MG63 (cell line): ENCODE measurements at regions not wholly inside any gene's neighbourhood (a gene's known extent, or its start where the extent isn't known, plus 50 kb on each side); places are given as distances from the start of the nearest gene placed in this dataset.

Source experiments
- DNase-seq: peaks from one replicate; pipeline ENCODE4 v3.0.0-alpha.2; 2020
- H3K27me3 ChIP-seq: fragments of 250-450 bp; sonication (Bioruptor Pico); 2 replicates; pipeline ENCODE4 v1.5.1; 2020; ENCODE audit warnings: mild to moderate bottlenecking, moderate library complexity
- H3K36me3 ChIP-seq: fragments of 250-450 bp; sonication (Bioruptor Pico); 2 replicates; pipeline ENCODE4 v1.5.1; 2020; ENCODE audit warnings: mild to moderate bottlenecking, moderate library complexity
- H3K4me3 ChIP-seq: fragments of 250-450 bp; sonication (Bioruptor Pico); 2 replicates; pipeline ENCODE4 v1.5.1; 2020; ENCODE audit warnings: mild to moderate bottlenecking, moderate library complexity
- H3K9me3 ChIP-seq: fragments of 250-450 bp; sonication (Bioruptor Pico); 2 replicates; pipeline ENCODE4 v1.5.1; 2020; ENCODE audit warnings: mild to moderate bottlenecking, moderate library complexity

DNA sequence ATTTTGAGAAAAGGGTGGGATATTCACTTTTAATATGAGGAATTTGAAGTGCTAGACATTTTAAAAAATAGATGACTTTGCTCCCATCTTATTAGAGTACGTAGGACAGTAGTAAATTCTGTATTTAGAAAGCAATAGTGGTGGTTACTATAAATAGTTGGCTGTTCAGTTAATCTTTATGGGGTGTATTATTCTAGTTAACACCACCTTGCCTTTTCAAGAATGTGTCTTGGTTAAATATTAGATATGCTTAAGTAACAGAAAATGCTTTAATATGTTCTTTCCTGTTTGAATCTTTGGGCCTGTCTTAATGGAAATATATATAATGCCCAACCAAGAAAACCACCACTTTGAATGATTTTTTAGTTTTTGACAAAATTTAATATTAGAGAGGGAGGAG lies 608.7 kb upstream of the FAM174A start:
- no peak for DNase-seq
- no peaks in the 10 kb centered on the region for H3K27me3 ChIP-seq
- no peaks in the 10 kb centered on the region for H3K36me3 ChIP-seq
- no peaks in the 10 kb centered on the region for H3K9me3 ChIP-seq
- H3K4me3 ChIP-seq = no peak overlapping the region

DNA sequence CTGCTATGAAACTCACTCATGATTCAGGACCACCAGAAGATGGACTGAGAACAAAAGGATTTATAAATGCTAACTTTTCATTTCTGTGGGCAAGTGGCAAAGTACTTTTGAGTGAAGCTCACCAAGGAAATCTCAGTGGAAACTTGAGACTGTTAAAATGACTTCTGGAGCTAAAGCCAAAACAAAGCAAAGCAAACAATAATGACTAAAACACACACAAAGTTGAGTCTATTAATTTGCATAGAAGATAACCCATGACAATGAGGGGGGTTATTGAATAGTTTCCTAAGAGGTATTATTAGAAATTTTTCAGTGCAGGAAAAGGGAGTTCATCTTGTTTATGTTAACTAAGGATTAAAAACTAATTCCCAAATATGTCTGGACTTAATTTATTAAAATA lies 612.8 kb upstream of the FAM174A start:
- Histone ChIP-seq H3K27me3 (no peaks in the 10 kb centered on the region), H3K9me3 (no peaks in the 10 kb centered on the region), H3K36me3 (no peaks in the 10 kb centered on the region), H3K4me3 (no peak overlapping the region)
- no peak for DNase-seq

DNA sequence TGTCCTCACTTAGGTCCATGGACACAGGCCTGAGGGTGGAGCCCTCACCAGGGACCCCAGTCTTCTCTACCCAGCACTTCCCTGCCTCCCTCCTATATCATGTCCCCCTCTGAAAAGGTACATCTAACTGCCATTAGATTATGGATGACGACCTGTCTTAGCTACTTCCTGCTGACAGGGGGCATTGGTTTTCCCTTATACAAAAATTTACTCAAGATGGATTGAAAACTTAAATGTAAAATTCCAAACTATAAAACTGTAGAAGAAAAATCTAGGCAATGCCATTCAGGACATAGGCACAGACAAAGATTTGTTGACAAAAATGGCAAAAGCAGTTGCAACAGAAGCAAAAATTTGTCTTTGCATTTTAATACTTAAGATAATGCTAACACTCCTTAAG lies 623.2 kb upstream of the FAM174A start:
- no peak overlapping the region for H3K4me3 ChIP-seq

DNA sequence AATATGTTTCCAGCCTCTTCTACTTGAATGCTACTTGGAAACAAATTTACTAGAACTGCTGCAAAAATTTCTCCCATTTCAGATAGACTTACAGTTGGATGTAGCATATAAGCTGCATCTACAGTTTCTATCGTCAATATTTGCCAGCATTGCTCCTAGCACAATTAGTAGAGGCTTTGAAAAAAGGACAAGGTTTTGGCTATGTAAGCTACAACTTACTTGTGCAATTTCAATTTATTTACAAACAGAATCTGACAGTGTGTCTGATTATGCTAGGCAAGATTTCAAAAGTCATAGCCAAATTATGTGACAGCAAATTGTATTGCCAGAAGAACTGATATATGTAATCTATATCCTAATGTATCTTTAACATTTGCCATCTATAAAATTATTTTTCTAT lies 628.4 kb upstream of the FAM174A start:
- H3K9me3 ChIP-seq = no peaks in the 10 kb centered on the region
- no peak for DNase-seq
- no peaks in the 10 kb centered on the region for H3K27me3 ChIP-seq
- no peak overlapping the region for H3K4me3 ChIP-seq
- no peaks in the 10 kb centered on the region for H3K36me3 ChIP-seq

More for the DNA sequence above, 623.2 kb upstream of the FAM174A start:
- Histone ChIP-seq H3K36me3 (no peaks in the 10 kb centered on the region), H3K27me3 (no peaks in the 10 kb centered on the region), H3K9me3 (no peaks in the 10 kb centered on the region)
- DNase-seq = no peak

DNA sequence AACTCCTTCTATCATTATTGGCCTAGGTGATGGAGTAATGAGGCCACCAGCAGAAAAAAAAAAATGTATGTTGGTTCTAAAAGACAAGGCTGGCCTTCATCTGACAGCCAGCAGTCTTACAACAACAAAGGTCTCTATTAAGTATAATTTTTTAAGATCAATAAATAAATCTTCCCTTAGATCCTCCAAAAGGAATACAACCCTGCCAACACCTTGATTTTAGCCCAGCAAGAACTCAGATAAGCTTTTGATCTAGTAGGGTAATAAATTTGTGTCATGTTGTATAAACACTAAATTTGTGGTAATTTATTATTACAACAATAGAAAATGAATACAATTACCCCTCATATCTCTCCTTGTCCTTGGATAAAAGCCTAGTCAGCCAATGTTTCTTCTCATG lies 633.2 kb upstream of the FAM174A start:
- H3K27me3 ChIP-seq = no peaks in the 10 kb centered on the region
- no peaks in the 10 kb centered on the region for H3K36me3 ChIP-seq
- no peak overlapping the region for H3K4me3 ChIP-seq
- DNase-seq = no peak
- H3K9me3 ChIP-seq = no peaks in the 10 kb centered on the region

DNA sequence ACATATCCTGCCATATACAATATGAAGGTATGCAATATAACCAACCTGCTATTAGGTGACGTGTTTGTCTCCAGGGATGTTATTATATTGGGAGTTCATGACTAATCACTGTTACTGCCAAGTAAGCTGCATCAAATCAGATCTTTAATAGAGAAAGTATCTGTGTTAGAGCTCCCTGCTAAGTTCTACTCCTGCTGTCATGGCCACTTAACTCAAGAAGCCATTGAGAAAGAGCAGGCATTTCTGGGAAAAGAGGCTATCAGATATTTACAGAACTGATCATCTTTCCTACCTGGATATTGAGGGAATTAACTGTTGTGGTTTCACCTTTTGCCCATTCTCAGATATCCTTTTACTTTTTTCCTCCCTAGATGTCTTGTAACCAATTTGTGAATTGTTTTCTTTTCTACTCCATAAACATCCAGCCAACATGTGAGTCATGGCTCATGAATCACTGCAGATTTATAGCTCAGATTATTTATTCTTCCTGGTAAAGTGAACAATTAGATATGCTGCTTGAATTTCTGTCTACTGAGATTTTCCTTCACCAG lies 634.8 kb upstream of the FAM174A start:
- Histone ChIP-seq H3K27me3 (no peaks in the 10 kb centered on the region), H3K36me3 (no peaks in the 10 kb centered on the region), H3K4me3 (no peak overlapping the region), H3K9me3 (no peaks in the 10 kb centered on the region)
- peak; percentile 56 for DNase-seq

DNA sequence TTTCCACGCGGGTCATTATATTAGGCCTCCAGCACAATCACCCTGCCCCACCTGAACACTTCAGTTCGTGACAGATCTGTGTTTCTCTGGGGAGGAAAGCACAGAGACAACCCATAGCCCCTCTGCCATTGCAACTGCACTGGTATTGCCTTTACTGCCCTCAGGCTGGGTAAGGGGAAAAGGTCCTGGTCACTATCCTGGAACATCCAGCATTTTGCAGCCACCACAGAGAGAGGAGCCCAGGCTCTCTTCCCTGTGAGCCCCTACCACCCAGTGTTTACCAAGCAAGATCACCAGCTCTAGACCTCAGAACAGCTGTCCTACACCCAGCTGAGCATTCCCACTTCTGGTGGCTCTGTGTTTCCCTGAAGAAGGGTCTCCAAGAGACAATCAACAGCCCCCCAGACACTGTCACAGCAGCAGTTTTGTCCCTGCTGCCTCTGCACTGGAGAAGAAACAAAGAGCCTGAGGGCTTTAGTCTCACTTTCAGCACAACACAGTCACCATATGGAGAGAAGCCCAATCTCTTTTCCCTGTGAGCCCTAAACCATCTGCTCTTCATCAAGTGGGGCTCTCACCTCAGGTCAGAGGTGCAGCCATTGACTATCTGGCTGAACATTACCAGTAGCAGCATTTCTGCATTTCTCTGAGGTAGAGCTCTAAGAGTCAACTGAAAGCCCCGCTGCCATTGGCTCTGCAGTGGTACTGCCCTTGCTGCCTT lies 655.2 kb upstream of the FAM174A start:
- H3K9me3 ChIP-seq = no peaks in the 10 kb centered on the region
- H3K36me3 ChIP-seq = no peaks in the 10 kb centered on the region
- no peak for DNase-seq
- H3K4me3 ChIP-seq = no peak overlapping the region
- H3K27me3 ChIP-seq = no peaks in the 10 kb centered on the region

DNA sequence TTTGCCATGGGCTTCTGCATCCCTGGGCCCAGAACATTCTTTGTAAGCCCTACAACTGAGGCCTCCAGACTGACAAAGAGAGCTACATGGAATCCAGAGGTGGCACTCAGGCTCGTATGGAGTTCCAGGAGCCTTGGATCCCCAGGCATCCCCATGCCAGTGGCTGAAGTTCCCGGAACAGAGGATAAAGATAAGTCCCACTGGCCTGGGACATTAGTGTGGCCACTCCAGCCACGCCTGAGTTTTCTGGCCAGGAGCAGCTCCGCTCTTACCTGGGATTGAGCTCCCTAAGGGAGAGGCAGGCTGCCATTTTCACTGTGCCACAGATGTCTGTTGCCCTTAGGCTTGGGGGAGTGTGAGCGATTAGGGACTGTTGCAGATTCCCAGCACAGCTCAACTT lies 656.3 kb upstream of the FAM174A start:
- no peak for DNase-seq
- no peak overlapping the region for H3K4me3 ChIP-seq
- no peaks in the 10 kb centered on the region for H3K27me3 ChIP-seq
- no peaks in the 10 kb centered on the region for H3K36me3 ChIP-seq
- H3K9me3 ChIP-seq = no peaks in the 10 kb centered on the region

DNA sequence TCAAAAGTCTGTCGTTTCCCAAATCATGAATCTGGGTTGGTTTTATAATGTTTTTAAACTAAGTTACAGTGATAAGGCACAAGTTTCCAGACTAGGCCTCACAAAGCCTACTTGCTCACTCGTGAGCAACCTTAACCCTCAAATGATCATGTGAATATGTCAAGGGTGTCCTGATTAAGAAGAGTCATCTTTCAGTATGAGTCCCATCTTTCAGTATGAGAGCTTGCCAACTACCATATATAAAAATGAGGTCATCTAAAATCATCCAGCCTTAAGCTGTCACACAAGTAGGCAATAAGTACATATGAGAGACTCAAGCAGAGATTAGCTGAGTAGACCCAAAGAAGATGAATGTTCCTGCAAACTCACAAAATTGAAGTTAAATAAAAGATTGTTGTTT lies 668.4 kb upstream of the FAM174A start:
- no peak for DNase-seq
- H3K36me3 ChIP-seq = no peaks in the 10 kb centered on the region
- H3K9me3 ChIP-seq = no peaks in the 10 kb centered on the region
- H3K4me3 ChIP-seq = no peak overlapping the region
- H3K27me3 ChIP-seq = no peaks in the 10 kb centered on the region; the same call in 1 of the 2 replicates

DNA sequence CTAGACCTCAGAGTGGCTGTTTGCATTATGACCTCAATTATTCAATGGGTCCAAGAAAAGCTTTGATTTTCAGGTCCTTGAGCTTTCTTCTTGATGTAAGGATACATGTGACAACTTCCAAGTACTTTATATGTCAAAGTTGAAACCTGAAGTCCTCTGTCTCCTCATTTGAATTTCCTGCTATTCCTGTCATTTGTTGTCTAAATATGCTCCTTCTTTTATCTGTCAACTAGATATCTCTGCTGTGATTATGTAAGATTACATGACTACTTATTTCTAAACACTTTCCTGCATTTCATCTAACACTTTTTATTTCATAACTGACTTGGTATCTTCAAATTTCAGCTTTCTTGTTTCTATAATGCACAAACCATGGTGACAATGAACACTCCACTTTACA lies 670.0 kb upstream of the FAM174A start:
- Histone ChIP-seq H3K4me3 (no peak overlapping the region), H3K27me3 (no peaks in the 10 kb centered on the region; the same call in 1 of the 2 replicates), H3K36me3 (no peaks in the 10 kb centered on the region), H3K9me3 (no peaks in the 10 kb centered on the region)
- DNase-seq = no peak

DNA sequence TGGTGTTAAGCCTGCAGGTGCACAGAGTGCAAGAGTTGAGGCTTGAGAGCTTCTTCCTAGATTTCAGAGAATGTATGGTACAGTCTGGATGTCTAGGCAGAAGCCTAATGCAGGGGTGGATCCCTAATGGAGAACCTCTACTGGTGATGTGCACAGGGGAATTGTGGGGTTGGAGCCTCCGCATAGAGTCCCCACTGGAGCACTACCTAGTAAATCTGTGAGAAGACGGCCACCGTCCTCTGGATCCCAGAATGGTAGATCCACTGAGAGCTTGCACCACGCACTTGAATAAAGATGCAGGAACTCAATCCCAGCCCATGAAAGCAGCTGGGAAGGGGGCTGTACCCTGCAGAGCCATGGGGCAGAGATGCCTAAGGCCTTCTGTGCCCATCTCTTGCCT lies 699.4 kb upstream of the FAM174A start:
- H3K27me3 ChIP-seq = no peaks in the 10 kb centered on the region
- H3K36me3 ChIP-seq = no peaks in the 10 kb centered on the region
- H3K9me3 ChIP-seq = no peaks in the 10 kb centered on the region
- no peak overlapping the region for H3K4me3 ChIP-seq
- no peak for DNase-seq

DNA sequence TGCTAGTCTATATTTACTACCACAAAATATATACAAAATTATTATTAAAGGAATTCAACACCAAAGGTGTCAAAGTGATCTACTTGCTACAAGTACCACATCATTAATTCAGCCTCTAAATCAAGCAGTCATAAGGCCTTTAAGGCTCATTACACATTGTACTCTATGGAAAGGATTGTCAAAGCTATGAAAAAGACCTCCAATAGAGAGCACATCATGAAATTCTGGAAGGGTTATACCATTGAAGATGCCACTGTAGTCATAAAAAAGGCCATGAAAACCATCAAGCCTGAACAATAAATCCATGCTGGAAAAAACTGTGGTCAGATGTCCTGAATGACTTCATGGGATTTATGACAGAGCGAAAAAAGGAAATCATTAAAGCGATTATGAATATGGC lies 708.0 kb upstream of the FAM174A start:
- H3K9me3 ChIP-seq = no peaks in the 10 kb centered on the region
- no peaks in the 10 kb centered on the region for H3K27me3 ChIP-seq
- no peak for DNase-seq
- H3K36me3 ChIP-seq = no peaks in the 10 kb centered on the region
- no peak overlapping the region for H3K4me3 ChIP-seq

DNA sequence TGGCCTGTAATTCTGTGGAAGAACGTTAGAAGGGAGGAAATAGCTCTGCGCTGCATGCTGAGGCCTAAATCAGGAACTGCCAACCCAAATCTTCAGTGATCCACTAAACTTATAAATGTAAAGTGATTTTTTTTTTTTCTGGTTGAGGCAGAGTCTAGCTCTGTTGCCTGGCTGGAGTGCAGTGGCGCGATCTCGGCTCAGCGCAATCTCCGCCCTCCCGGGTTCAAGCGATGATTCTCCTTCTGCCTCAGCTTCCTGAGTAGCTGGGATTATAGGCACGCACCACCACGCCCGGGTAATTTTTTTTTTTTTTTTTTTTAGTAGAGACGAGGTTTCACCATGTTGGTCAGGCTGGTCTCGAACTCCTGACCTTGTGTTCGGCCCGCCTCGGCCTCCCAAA lies 717.4 kb upstream of the FAM174A start:
- no peak overlapping the region for H3K4me3 ChIP-seq
- no peaks in the 10 kb centered on the region for H3K9me3 ChIP-seq
- no peaks in the 10 kb centered on the region for H3K27me3 ChIP-seq
- no peak for DNase-seq
- no peaks in the 10 kb centered on the region for H3K36me3 ChIP-seq

DNA sequence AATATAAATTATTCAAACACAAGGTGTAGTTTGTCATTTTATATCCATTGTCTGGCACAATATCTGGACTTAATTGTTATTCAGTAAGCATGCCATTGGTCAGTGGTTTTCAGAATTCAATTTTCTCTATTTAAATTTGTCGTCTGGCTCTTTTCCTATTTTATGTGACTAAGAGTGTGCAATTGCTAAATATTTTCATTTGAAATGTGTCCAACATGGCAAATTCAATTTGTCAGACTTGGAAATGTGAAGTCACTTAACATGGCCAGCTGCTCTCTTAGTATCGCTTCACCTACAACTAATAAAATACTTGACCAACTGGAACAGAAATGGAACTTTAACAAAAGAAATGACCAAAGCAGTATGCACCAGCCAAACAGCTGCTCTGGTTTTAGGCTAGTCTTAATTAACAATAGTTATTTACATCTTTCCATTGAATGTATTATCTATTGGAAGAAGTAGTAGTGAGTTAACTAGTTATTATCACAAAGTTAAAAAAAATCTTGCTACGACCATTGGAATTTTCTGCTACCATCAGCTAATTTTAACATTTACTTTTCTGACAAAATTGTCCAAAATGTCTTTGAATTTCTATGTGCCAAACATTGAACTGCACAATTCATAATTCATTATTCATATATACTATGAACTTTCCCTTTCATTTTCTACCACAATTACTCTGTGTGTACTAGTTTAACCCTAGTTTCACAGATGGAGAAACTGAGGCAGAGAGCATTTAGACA lies 720.7 kb upstream of the FAM174A start:
- H3K36me3 ChIP-seq = no peaks in the 10 kb centered on the region
- H3K9me3 ChIP-seq = no peaks in the 10 kb centered on the region
- no peak for DNase-seq

DNA sequence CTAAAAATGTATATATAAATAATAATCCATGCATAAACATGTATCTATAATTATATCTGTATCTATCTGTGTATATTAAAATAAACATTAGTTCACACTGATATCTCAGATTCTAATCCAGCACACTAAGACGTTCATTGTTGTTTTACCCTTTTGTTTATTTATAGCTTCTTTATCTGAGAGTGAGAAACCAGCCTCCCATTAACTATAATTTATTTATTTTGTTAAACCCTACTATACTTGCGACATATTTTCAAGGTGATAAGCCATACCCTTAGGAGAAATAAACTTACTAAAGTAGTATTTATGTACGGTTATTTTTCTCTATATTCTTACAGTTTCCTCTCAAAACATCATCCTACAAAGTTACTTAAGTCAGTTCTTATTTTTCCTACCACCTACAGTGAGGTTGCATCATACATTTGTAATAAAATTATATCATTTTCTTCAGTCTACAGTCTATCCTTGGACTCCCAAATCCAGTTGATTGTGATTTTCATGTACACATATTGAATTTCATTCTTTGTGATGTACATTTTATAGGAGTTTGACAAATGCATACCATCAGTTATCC lies 726.4 kb upstream of the FAM174A start:
- H3K36me3 ChIP-seq = no peaks in the 10 kb centered on the region
- H3K27me3 ChIP-seq = no peaks in the 10 kb centered on the region
- no peaks in the 10 kb centered on the region for H3K9me3 ChIP-seq
- DNase-seq = no peak
- H3K4me3 ChIP-seq = no peak overlapping the region

More for the DNA sequence above, 720.7 kb upstream of the FAM174A start:
- Histone ChIP-seq H3K27me3 (no peaks in the 10 kb centered on the region), H3K4me3 (no peak overlapping the region)

DNA sequence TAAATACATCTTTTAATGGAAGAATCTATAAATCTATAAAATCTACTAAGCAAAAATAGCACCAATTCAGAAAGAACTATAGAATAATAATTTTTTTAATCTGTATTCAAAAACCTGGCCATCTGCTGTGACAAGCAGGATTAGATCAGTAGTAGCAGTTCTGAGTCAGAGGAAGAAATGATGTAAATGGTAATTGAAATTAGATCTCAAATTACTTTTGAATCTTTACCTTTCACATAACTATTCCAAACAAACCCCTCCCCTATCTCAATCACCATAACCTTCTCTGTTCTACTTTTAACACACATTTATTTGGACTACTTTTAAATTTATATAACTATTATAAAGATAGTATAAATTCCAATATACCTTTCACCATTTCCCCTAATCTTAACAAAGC lies 727.8 kb upstream of the FAM174A start:
- Histone ChIP-seq H3K9me3 (no peaks in the 10 kb centered on the region), H3K27me3 (peaks cover 3% of the 10 kb centered on the region; the same call in 1 of the 2 replicates), H3K4me3 (no peak overlapping the region), H3K36me3 (no peaks in the 10 kb centered on the region)
- no peak for DNase-seq

DNA sequence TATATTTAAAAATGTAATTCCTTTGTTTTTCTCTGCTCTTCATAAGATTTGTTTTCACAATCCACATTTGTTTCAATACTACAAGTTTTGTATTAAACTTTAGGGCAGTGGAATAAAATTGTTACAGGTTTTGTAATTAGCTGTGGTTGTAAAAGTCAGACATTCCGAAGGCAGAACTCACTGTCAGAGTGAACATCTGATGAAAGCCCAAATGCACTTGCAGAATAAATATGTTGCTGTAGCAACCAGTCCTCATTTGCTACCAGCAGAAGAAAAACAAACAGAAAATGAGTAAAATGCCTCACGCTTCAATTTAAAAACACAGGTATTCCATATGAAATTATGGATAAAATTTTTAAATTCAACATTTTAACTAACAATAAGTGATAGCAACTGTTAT lies 740.1 kb upstream of the FAM174A start:
- Histone ChIP-seq H3K9me3 (no peaks in the 10 kb centered on the region), H3K36me3 (no peaks in the 10 kb centered on the region), H3K4me3 (no peak overlapping the region), H3K27me3 (no peaks in the 10 kb centered on the region)
- DNase-seq = no peak
